ENCODE measurements at regions not wholly inside any gene's neighbourhood (a gene's known extent, or its start where the extent isn't known, plus 50 kb on each side); places are given as distances from the start of the nearest gene placed in this dataset.

GRCh38 chr11:128086794-128087193 lies 500.6 kb downstream of the ETS1 start:
- no peak for ATAC-seq
- no peak for TF ChIP-seq ARNTL (CRISPR knock-in tag; IDR thresholded peaks at IDR 0.05; ENCODE audit: borderline replicate concordance, low read depth)
- TF ChIP-seq OSR1 (CRISPR knock-in tag; IDR thresholded peaks at IDR 0.05) = no peak
- TF ChIP-seq BACH2 (CRISPR knock-in tag; IDR thresholded peaks at IDR 0.05; ENCODE audit: borderline replicate concordance) = no peak
- TF ChIP-seq TCF4 (CRISPR knock-in tag; IDR thresholded peaks at IDR 0.05; ENCODE audit: borderline replicate concordance) = no peak
- TF ChIP-seq ZNF565 (CRISPR knock-in tag; conservative IDR thresholded peaks at IDR 0.05; ENCODE audit: low read depth) = no peak
- no peak for TF ChIP-seq CSRNP3 (CRISPR knock-in tag; IDR thresholded peaks at IDR 0.05)
- TF ChIP-seq ZNF70 (CRISPR knock-in tag; IDR thresholded peaks at IDR 0.05) = no peak
- TF ChIP-seq POU6F1 (CRISPR knock-in tag; IDR thresholded peaks at IDR 0.05; ENCODE audit: borderline replicate concordance, low read depth) = no peak
- no peak for TF ChIP-seq RARB (CRISPR knock-in tag; IDR thresholded peaks at IDR 0.05)
- no peak for TF ChIP-seq PPARA (CRISPR knock-in tag; IDR thresholded peaks at IDR 0.05; ENCODE audit: borderline replicate concordance)

GRCh38 chr11:128085276-128085675 lies 502.1 kb downstream of the ETS1 start:
- no peak for ATAC-seq
- no peak for TF ChIP-seq ZFP3 (CRISPR knock-in tag; IDR thresholded peaks at IDR 0.05)
- TF ChIP-seq ESRRG (CRISPR knock-in tag; IDR thresholded peaks at IDR 0.05) = no peak
- TF ChIP-seq TOX (CRISPR knock-in tag; IDR thresholded peaks at IDR 0.05; ENCODE audit: borderline replicate concordance) = no peak
- no peak for TF ChIP-seq ZNF70 (CRISPR knock-in tag; IDR thresholded peaks at IDR 0.05)
- TF ChIP-seq ISL1 (CRISPR knock-in tag; IDR thresholded peaks at IDR 0.05) = no peak
- TF ChIP-seq OSR1 (CRISPR knock-in tag; IDR thresholded peaks at IDR 0.05) = no peak
- TF ChIP-seq SNAI2 (CRISPR knock-in tag; IDR thresholded peaks at IDR 0.05) = no peak
- no peak for TF ChIP-seq ZNF565 (CRISPR knock-in tag; conservative IDR thresholded peaks at IDR 0.05; ENCODE audit: low read depth)
- no peak for TF ChIP-seq ARNTL (CRISPR knock-in tag; IDR thresholded peaks at IDR 0.05; ENCODE audit: borderline replicate concordance, low read depth)
- no peak for TF ChIP-seq BACH2 (CRISPR knock-in tag; IDR thresholded peaks at IDR 0.05; ENCODE audit: borderline replicate concordance)
- no peak for TF ChIP-seq CREB5 (CRISPR knock-in tag; IDR thresholded peaks at IDR 0.05; ENCODE audit: low read depth)

GRCh38 chr11:128082574-128082973 lies 504.8 kb downstream of the ETS1 start:
- TF ChIP-seq PATZ1 (CRISPR knock-in tag; IDR thresholded peaks at IDR 0.05; ENCODE audit: borderline replicate concordance) = no peak
- no peak for TF ChIP-seq ZNF70 (CRISPR knock-in tag; IDR thresholded peaks at IDR 0.05)
- TF ChIP-seq CSRNP3 (CRISPR knock-in tag; IDR thresholded peaks at IDR 0.05) = no peak
- TF ChIP-seq ISL1 (CRISPR knock-in tag; IDR thresholded peaks at IDR 0.05) = no peak
- TF ChIP-seq TOX (CRISPR knock-in tag; IDR thresholded peaks at IDR 0.05; ENCODE audit: borderline replicate concordance) = no peak
- TF ChIP-seq CREB5 (CRISPR knock-in tag; IDR thresholded peaks at IDR 0.05; ENCODE audit: low read depth) = no peak
- no peak for TF ChIP-seq TCF4 (CRISPR knock-in tag; IDR thresholded peaks at IDR 0.05; ENCODE audit: borderline replicate concordance)
- no peak for TF ChIP-seq ZFP3 (CRISPR knock-in tag; IDR thresholded peaks at IDR 0.05)
- no peak for TF ChIP-seq SNAI2 (CRISPR knock-in tag; IDR thresholded peaks at IDR 0.05)
- TF ChIP-seq POU6F1 (CRISPR knock-in tag; IDR thresholded peaks at IDR 0.05; ENCODE audit: borderline replicate concordance, low read depth) = no peak
- TF ChIP-seq ZFP30 (CRISPR knock-in tag; IDR thresholded peaks at IDR 0.05) = no peak
- TF ChIP-seq GLIS3 (CRISPR knock-in tag; IDR thresholded peaks at IDR 0.05) = no peak
- no peak for TF ChIP-seq ARNTL (CRISPR knock-in tag; IDR thresholded peaks at IDR 0.05; ENCODE audit: borderline replicate concordance, low read depth)
- no peak for TF ChIP-seq BACH2 (CRISPR knock-in tag; IDR thresholded peaks at IDR 0.05; ENCODE audit: borderline replicate concordance)
- TF ChIP-seq ESRRG (CRISPR knock-in tag; IDR thresholded peaks at IDR 0.05) = no peak
- TF ChIP-seq RARB (CRISPR knock-in tag; IDR thresholded peaks at IDR 0.05) = no peak
- ATAC-seq = no peak
